B cell (primary cell): ENCODE measurements at regions not wholly inside any gene's neighbourhood (a gene's known extent, or its start where the extent isn't known, plus 50 kb on each side); places are given as distances from the start of the nearest gene placed in this dataset.
A peak's percentile ranks its signal among the peaks of the same experiment; 100 is the strongest.

Experiments
- ATAC-seq: fragments of 200-7000 bp; cut with Tn5 transposase; one replicate; pipeline ENCODE4 v1.10.0; 2021; ENCODE audit warnings: low read depth, mild to moderate bottlenecking, moderate number of reproducible peaks, moderate library complexity
- CTCF ChIA-PET: fragments of 350-600 bp; sonication (Branson Sonifier 250); formaldehyde crosslinking; loops from one replicate; lab custom pipeline; 2021; ENCODE audit warnings: antibody characterized with exemption, inconsistent platforms; lab: Charles Lee
- POLR2A ChIA-PET: fragments of 350-600 bp; sonication (Branson Sonifier 250); formaldehyde crosslinking; loops from one replicate; lab custom pipeline; 2021; ENCODE audit warnings: antibody characterized with exemption; lab: Charles Lee
- DNase-seq: peaks from one replicate; pipeline ENCODE4 v3.0.0; 2013
- H2AFZ ChIP-seq: 2 replicates; pipeline ENCODE4 v1.6.1; 2012; ENCODE audit warnings: mild to moderate bottlenecking, low read depth, low read length; ENCODE audit not compliant: insufficient read depth, poor library complexity, severe bottlenecking
- H3K27ac ChIP-seq, 2 donors: 1 replicate in 1 of 2; 2 replicates in 1 of 2; pipeline ENCODE4 v1.5.1; 2012 to 2013; ENCODE audit warnings: low read length in 2 of 2, mild to moderate bottlenecking in 2 of 2, moderate library complexity in 1 of 2
- H3K27me3 ChIP-seq, 4 experiments: fragments of 200-600 bp in 1 of 4; sonication (generic) in 1 of 4; replicated peaks in 1 of 4; 1 replicate in 2 of 4; 2 replicates in 2 of 4; pipeline versions ENCODE4 v1.6.1 to v1.7.0; 2013 to 2016; ENCODE audit warnings: low read length in 3 of 4, mild to moderate bottlenecking in 2 of 4, mixed read lengths in 1 of 4, moderate library complexity in 1 of 4; ENCODE audit not compliant: insufficient read depth in 4 of 4, control insufficient read depth in 3 of 4; ENCODE audit errors: control extremely low read depth in 1 of 4
- H3K36me3 ChIP-seq, 2 experiments: replicated peaks in 1 of 2; 1 replicate in 1 of 2; 2 replicates in 1 of 2; pipeline versions ENCODE4 v1.6.1 to v1.7.1; 2013; ENCODE audit warnings: low read length in 1 of 2; ENCODE audit not compliant: insufficient read depth in 2 of 2, control insufficient read depth in 1 of 2; ENCODE audit errors: control extremely low read depth in 1 of 2, extremely low read depth in 1 of 2
- H3K4me1 ChIP-seq, 2 donors: fragments of 200-600 bp in 1 of 2; sonication (generic) in 1 of 2; 1 replicate in 1 of 2; 2 replicates in 1 of 2; pipeline versions ENCODE4 v1.5.1 to v1.6.1; 2013 to 2017; ENCODE audit warnings: low read length in 2 of 2; ENCODE audit not compliant: control insufficient read depth in 2 of 2, insufficient read depth in 2 of 2
- H3K4me2 ChIP-seq: replicated peaks from 2 replicates; pipeline ENCODE3; 2012; ENCODE audit warnings: mild to moderate bottlenecking, low read depth, low read length; ENCODE audit not compliant: poor library complexity, severe bottlenecking
- H3K4me3 ChIP-seq, 5 experiments: fragments of 200-600 bp in 1 of 5; sonication (generic) in 1 of 5; 1 replicate in 3 of 5; 2 replicates in 2 of 5; pipeline versions ENCODE4 v1.5.1 to v1.7.0; 2011 to 2016; ENCODE audit warnings: low read length in 4 of 5, mild to moderate bottlenecking in 4 of 5, low read depth in 2 of 5, control low read depth in 1 of 5, moderate library complexity in 1 of 5; ENCODE audit not compliant: insufficient read depth in 1 of 5; ENCODE audit errors: control extremely low read depth in 1 of 5, extremely low read depth in 1 of 5
- H3K79me2 ChIP-seq: fragments of 200-600 bp; sonication (generic); one replicate; pipeline ENCODE4 v1.6.0; 2016; ENCODE audit warnings: low read length; ENCODE audit not compliant: control insufficient read depth, insufficient read depth
- H3K9ac ChIP-seq: fragments of 200-600 bp; sonication (generic); 2 replicates; pipeline ENCODE4 v1.6.1; 2017; ENCODE audit warnings: mild to moderate bottlenecking, low read length, moderate library complexity
- H3K9me3 ChIP-seq, 3 donors: one replicate each; pipeline versions ENCODE4 v1.6.1 to v1.7.1; 2013; ENCODE audit warnings: low read length in 2 of 3; ENCODE audit not compliant: control insufficient read depth in 2 of 3, insufficient read depth in 1 of 3; ENCODE audit errors: control extremely low read depth in 1 of 3
- H4K20me1 ChIP-seq: 2 replicates; pipeline ENCODE4 v1.6.0; 2012; ENCODE audit warnings: mild to moderate bottlenecking, low read length; ENCODE audit not compliant: insufficient read depth, control insufficient read depth, poor library complexity, severe bottlenecking
- H3K27ac Mint-ChIP-seq: one replicate; pipeline ENCODE4 v1.8.0; 2021; ENCODE audit warnings: mixed read lengths
- H3K27me3 Mint-ChIP-seq: one replicate; pipeline ENCODE4 v1.8.0; 2021; ENCODE audit warnings: mixed read lengths
- H3K4me1 Mint-ChIP-seq: one replicate; pipeline ENCODE4 v1.8.0; 2021; ENCODE audit warnings: mixed read lengths
- H3K4me3 Mint-ChIP-seq: one replicate; pipeline ENCODE4 v1.8.0; 2021; ENCODE audit warnings: mixed read lengths
- H3K9me3 Mint-ChIP-seq: one replicate; pipeline ENCODE4 v1.8.0; 2022; ENCODE audit warnings: mixed read lengths; ENCODE audit not compliant: insufficient read depth
- EZH2 ChIP-seq: IDR thresholded peaks from 2 replicates; pipeline ENCODE4 v1.6.1; 2012; ENCODE audit warnings: borderline replicate concordance, low read depth, mild to moderate bottlenecking, moderate library complexity, low read length; ENCODE audit not compliant: insufficient read depth, poor library complexity, severe bottlenecking
- WGBS: methylation state at CpG from one replicate; pipeline ENCODE4 v1.1.5; 2013; ENCODE audit warnings: missing lambda C conversion rate; ENCODE audit not compliant: insufficient coverage; 5-methylcytosine and 5-hydroxymethylcytosine counted together
- intact Hi-C: fragments of 100-400 bp; cut with micrococcal nuclease; formaldehyde crosslinking; loops from one replicate; pipeline ENCODE4 v1.10.0; 2022
- TF ChIP-seq, protein P1 (sequence below): fragments of 200-600 bp; IDR thresholded peaks from one replicate; pipeline ENCODE4 v1.8.0; 2022; ENCODE audit warnings: antibody characterized with exemption, mild to moderate bottlenecking

DNA sequence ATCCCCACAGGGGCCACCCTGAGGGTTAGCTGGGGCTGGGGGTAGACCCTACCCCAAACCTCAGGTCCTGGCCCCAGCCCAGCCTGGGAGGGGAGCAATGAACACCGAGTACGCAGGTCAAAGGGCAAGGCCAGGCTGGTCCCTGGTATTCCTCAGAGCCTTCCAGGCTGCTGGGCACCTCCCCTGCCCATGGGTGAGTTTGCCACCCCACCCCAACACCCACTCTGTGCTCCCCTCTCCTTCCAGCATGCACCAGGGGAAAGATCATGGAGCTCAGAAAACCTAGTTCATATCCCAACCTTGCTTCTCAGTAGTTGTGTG, 103.9 kb upstream of the FOXP4 start:
- Histone ChIP-seq H3K27me3 (peaks cover 0 to 21% (median 4%) of the 10 kb centered on the region in 4 experiments), H2AFZ (no peak overlapping the region), H3K4me3 (no peak overlapping the region), H3K9ac (no peak overlapping the region), H3K4me1 (peaks cover 39 to 46% of the 10 kb centered on the region in 2 donors), H3K36me3 (no peaks in the 10 kb centered on the region), H4K20me1 (no peaks in the 10 kb centered on the region), H3K79me2 (no peaks in the 10 kb centered on the region), H3K9me3 (peaks cover 0 to 15% (median 0%) of the 10 kb centered on the region in 3 donors), H3K27ac (no peak overlapping the region), H3K4me2 (peak overlapping the region; percentile 65)
- intact Hi-C loops: no loop called here
- no peak for ATAC-seq
- TF ChIP-seq EZH2: no peak
- TF ChIP-seq, protein P1, sequence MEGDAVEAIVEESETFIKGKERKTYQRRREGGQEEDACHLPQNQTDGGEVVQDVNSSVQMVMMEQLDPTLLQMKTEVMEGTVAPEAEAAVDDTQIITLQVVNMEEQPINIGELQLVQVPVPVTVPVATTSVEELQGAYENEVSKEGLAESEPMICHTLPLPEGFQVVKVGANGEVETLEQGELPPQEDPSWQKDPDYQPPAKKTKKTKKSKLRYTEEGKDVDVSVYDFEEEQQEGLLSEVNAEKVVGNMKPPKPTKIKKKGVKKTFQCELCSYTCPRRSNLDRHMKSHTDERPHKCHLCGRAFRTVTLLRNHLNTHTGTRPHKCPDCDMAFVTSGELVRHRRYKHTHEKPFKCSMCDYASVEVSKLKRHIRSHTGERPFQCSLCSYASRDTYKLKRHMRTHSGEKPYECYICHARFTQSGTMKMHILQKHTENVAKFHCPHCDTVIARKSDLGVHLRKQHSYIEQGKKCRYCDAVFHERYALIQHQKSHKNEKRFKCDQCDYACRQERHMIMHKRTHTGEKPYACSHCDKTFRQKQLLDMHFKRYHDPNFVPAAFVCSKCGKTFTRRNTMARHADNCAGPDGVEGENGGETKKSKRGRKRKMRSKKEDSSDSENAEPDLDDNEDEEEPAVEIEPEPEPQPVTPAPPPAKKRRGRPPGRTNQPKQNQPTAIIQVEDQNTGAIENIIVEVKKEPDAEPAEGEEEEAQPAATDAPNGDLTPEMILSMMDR: no peak
- H3K27me3 Mint-ChIP-seq: peaks cover 16% of the 10 kb centered on the region
- POLR2A ChIA-PET: no interaction called here
- peaks cover 39% of the 10 kb centered on the region for H3K4me1 Mint-ChIP-seq
- peak overlapping the region; percentile 20 for H3K27ac Mint-ChIP-seq
- DNase-seq: no peak
- WGBS: 100% methylated on average over 2 of the region's 2 CpGs
- H3K4me3 Mint-ChIP-seq: peak overlapping the region; percentile 16
- H3K9me3 Mint-ChIP-seq: no peaks in the 10 kb centered on the region
- CTCF ChIA-PET: interaction anchor here (1.2 kb wide), 1 partner anchor 14 kb away, joined by 4 read pairs; no protein-coding TSS in a partner anchor

DNA sequence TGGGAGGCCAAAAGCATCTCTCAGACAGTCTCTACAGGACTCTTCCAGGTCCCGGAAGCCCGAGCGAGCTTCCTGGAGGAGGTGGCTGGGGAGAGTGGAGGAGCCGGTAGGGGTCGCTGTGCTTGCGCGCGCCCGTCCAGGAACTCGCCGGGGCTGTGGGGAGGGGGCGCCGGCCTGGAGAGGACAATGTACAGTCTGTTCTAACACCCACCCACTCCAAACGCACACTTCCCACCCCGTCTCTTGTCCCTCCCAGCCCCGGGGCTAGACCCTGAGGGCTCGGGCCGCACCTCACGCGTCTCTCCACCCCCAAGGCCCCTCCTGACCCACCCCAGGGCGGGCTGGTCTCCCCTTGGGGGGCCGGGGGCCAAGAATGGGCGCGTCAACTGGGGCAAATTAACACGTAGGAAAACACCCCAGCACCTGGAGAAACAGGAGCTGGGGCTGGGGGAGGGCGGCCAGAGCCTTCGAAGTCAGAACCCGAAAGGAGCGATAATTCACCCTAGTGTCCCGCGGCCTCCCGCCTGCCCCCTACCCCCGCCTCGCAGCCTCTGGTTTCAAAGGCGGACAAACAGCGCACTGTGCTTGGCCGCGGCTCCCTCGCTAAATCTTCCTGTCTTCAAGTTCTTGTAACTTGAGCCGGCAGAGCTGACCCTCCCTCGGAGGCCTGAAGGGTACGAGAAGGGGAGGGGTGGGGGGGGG, 103.2 kb upstream of the FOXP4 start:
- peaks cover 39% of the 10 kb centered on the region for H3K4me1 Mint-ChIP-seq
- H3K4me3 Mint-ChIP-seq: peak overlapping the region; percentile 16
- Histone ChIP-seq H3K4me3 (peak overlapping the region in 1 of 5 experiments; percentile 17), H2AFZ (peak overlapping the region; percentile 66), H3K9ac (peak overlapping the region; percentile 30), H3K4me1 (peaks cover 39 to 46% of the 10 kb centered on the region in 2 donors), H3K9me3 (peaks cover 0 to 15% (median 0%) of the 10 kb centered on the region in 3 donors), H4K20me1 (no peaks in the 10 kb centered on the region), H3K27me3 (peaks cover 0 to 21% (median 4%) of the 10 kb centered on the region in 4 experiments), H3K27ac (no peak overlapping the region), H3K79me2 (no peaks in the 10 kb centered on the region), H3K36me3 (no peaks in the 10 kb centered on the region), H3K4me2 (peak overlapping the region; percentile 65)
- CTCF ChIA-PET: interaction anchor here (0.8 to 1.3 kb wide), 4 partner anchors 15 to 142 kb away, joined by 3 to 5 read pairs (median 4); no protein-coding TSS in a partner anchor
- DNase-seq (peak; percentile 45), ATAC-seq (no peak)
- TF ChIP-seq, protein P1: peak; percentile 57
- TF ChIP-seq EZH2: no peak
- no peaks in the 10 kb centered on the region for H3K9me3 Mint-ChIP-seq
- POLR2A ChIA-PET: no interaction called here
- H3K27ac Mint-ChIP-seq: peak overlapping the region; percentile 20
- intact Hi-C loops: no loop called here
- WGBS: 30% methylated on average over 30 of the region's 42 CpGs
- peaks cover 16% of the 10 kb centered on the region for H3K27me3 Mint-ChIP-seq
